ENCODE measurements at regions not wholly inside any gene's neighbourhood (a gene's known extent, or its start where the extent isn't known, plus 50 kb on each side); places are given as distances from the start of the nearest gene placed in this dataset.

DNA sequence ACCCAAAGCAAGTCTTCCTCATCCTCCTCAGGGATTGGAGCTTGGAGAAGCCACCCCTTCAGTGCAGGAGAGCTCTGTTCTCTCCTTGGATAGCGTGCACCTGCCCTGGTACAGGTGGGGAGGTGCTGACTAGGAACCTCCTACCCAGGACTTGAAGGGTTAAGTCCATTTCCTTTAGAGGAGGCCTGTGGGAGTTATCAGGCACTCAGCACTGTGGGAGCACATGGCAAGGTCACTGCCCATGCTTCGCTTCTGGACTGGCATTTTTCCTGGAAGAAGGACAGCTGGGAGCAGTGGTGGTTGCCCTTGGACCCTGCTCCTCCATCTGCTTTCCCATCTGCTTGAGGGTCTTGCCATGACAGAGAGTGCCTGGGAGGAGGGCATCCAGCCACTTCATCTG, 142.8 kb downstream of the CXCL12 start:
- peak; percentile 8 for DNase-seq (ENCODE audit: low spot score)

DNA sequence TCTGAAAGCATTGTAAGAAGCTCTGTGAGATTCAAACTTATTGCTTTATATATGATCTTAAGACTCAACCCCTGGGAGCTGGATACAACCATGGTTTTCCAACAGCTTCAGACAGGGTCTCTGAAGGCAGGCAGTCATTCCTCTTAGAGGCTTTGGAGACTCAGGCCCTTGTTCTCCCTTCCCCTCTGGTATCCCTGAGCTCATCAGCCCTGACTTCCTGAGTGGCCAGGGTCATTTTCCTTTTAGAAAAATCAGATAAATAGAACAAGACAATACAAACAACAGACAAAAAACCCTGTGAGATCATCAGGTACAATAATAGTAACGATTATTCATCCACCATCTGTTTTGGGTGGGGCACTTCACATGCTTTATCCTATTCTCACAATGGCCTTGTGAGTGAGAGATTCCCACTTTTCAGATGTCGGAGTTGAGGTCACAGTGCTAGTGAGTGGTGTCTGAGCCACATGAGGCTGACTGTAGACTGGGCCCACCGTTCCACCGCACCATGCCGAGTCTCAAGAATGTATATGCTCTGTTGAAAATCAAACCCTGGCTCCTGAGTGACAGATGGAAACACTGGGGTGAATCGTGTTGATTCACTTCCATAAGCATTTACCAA, 144.2 kb downstream of the CXCL12 start:
- no peak for DNase-seq (ENCODE audit: low spot score)

DNA sequence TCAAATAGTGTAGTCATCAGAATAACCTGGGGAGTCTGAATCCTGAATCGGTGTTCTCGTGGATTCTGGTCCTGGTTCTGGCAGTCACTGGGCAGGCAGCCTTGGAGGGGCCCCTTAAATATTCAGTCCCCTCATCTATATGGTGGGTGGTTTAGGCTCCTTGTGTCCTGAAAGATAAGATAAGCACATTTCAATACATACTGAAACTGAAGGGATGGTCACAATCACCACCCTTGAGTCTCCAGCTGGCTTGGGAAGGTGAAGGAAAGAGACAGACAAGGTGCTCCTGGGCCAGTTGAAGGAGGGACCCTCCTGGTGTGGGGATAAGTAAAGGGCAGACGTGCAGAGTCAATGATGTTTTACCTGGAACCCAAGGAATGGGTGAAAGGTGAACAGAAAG, 146.7 kb downstream of the CXCL12 start:
- DNase-seq (ENCODE audit: low spot score), result no peak

DNA sequence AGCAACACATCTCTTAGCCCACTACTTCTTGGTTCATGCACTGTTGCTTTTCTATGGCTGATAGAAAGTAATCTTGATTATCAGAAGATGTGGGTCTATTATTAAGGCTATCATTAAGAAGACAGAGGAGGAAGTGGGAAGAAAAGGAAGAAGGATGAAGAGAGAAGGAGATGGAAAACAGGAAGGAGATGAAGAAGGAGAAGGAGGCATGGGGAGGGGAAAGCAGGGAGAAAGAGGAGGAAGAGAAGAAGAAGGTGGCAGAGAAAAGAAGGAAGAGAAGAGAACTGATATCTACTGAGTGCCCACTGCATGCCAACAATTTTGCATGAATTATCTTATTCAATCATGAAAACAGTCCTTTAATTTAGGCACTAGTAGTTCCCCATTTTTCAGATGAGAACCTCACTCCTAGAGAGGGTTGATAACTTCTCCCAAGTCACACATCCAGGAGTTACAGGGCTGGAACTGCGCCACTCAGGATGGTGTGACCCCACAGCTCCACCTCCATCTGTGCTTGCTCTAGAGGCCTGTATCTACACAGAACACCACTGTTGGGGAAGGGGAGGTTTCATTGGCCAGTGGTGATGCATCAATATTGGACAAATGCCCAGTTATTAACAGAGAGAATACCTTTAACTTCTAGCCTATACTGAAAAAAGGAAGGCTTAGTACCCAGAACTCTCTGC, 147.4 kb downstream of the CXCL12 start:
- DNase-seq (ENCODE audit: low spot score), result no peak

DNA sequence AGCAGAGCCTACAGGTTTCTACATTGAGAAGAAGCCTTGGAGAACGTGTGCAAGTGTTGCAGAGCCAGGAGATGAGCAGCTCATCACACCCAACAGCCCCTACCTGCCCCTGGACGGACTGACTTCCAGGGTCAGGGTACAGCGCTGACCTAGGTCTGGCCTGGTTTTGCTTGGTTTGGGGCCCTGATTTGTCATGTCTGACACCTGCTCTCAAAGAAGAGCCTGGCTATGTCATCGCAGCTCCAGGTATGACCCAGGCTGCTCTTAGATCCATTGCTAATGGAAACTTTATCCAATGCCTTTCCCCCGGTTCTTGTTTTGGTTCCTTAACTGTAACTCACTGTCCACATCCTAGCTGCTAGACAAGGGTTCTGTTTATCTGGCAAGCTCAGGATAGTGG, 149.5 kb downstream of the CXCL12 start:
- no peak for DNase-seq (ENCODE audit: low spot score)

DNA sequence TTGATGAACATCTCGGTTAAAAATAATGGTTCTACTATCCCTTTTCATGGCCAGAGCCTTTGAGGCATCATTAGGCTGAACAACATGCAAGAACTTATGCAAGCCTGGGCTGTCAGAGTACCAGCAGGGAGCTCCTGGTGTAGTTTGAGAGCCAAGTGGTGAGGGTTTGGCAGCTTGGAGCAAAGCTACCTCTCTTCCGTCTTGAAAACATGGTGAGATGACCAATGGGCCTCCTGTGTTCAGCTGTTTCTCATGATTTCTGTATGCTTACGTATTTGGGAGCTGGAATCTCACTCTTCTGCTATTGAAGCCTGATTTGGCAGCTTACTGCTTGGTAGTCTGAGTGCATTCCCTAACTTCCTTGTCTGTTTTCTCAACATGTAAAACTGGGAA, 150.4 kb downstream of the CXCL12 start:
- no peak for DNase-seq (ENCODE audit: low spot score)

DNA sequence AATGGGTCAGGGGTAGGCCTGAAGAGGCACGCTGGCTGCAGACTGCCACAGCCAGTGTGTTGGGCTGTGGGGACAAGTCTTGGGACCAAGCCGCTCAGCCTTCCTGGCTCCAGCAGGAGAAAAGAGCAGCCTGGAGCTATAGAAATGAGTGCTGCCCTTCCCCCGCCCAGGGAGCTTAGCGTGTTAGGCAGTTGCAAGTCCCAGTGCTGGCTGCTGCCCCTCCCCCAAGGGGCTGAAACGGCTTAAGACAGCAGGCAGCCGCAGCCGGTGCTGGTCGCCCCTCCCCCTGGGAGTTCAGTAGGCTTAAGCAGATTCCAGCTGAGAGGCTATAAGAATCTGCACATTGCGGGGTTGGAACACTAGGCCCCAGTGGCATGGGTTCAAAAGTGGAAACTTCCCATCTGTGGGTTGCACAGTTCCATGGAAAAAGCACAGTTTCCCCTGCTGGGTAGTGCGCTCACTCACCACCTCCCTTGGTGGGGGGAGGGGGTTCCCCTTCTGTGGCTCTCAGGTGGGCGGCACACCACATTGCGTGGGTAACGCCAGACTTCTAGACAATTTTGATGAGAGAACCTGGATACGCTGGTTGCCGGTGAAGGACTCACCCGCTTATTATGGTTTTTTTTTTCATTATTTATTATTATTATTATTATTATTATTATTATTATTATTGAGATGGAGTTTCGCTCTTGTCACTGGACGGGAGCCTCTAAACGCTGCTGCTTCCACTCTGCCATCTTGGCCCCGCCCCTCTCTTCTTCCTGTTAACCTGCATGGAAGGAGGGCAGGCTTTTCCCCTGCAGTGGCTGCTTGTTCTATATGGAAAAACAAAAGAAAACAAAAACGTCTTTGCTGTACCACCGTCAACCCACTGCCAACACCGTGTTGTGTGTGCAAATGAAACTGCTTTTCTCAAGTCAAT, 151.1 kb downstream of the CXCL12 start:
- peak; percentile 58 for DNase-seq (ENCODE audit: low spot score)

DNA sequence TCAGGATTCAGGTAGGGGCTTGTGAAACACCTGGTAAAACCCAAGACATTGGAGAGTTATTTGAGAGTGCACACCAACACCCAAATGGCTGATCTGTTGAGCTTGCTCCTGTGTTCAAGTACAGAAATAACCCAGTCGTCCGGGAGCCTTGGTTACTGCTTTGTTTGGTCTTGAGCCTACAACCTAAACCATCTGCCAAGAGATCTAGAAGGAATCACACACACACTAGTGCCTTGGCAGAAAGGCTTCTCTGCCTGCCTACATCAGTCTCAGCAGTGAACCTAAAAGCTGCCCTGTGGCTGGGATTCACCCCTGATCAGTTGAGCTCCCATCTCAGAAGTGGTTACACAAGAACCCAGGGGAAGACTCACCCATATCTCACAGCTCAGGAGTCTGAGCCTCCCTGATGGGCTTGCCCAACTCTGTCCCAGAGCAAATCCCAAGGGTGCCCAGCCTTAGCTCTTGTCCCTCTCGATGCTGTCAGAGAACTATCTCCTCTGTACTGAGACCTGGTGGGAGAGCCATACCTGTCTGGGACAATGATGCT, 167.6 kb downstream of the CXCL12 start:
- DNase-seq (ENCODE audit: low spot score), result no peak

DNA sequence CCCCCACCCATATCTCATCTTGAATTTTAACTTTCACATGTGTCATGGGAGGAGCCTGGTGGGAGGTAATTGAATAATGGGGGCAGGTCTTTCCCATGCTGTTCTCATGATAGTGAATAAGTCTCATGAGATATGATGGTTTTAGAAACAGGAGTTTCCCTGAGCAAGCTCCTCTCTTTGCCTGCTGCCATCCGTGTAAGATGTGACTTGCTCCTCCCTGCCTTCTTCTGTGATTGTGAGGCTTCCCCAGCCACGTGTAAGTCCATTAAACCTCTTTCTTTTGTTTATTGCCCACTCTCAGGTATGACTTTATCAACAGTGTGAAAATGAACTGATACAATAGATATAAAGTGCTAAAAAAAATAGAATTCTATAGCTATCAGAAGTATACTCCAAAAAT, 168.8 kb downstream of the CXCL12 start:
- no peak for DNase-seq (ENCODE audit: low spot score)

DNA sequence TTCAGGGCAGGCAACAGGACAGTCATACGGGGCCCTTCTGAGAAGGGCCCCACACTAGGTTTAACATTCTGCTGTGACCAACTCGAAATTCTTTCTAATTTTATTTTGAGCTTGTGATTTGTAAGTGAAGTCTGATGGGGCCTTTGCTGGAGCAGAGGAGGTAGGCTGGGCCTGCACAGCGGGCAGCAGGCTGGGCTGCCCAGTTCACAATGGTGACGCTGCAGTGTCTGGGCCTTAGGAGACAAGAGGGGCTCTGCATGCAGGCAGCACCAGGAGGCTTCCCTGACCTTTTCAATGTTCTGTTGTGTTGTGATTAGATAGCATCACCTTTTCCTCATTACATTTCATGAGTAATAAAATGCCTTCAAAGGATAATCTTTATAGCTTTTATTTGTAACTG, 175.1 kb downstream of the CXCL12 start:
- no peak for DNase-seq (ENCODE audit: low spot score)

DNA sequence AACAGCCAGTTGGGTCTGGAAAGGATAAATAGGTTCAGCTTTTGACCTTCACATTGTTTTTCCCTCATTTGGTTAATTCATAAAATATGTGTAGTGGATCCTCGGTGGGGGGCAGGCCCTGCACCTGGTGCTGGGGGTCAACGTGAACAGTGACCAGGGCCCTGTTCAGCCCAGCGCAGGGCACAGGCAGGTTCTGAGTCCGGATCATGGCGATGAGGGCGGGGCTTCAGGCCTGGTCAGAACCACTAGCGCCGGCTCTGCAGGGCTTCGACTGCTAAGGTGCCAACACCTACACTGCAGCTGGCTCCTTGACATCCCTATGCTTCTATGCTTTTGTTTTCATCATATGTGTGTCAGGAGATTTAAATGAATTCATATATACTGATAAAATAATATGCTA, 177.7 kb downstream of the CXCL12 start:
- no peak for DNase-seq (ENCODE audit: low spot score)

DNA sequence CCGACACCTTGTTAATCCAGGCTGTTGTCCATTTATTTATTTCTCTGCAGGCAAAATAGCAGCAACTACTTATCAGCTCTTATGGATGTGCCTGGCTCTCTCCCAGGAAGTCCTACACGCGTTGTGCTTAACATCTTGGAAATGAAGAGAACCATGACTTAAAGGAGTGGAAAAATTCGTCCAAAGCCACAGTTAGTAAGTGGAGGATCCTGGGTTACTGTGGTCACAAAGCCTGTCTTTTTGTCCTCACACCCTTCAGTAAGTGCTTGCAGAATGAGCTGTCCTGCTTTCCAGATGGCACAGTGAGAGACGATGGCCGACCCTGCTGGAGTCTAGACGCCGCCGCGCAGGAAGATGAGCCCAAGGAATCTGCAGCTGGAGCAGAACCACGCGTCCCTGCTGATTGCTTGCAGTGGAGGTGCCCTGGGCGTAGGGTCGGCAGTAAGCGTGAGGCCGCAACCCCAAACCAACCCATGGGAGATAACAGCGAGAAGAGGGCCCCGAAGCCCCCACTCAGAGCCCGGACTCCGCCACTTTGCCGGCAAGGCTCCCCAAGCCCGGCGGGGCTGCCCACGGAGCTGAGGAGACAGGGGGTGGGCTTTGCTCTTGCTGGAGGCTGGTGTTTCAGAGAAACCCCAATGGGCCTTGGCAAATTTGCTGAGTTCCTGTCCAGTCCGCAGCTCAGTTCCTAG, 178.6 kb downstream of the CXCL12 start:
- DNase-seq (ENCODE audit: low spot score), result no peak

DNA sequence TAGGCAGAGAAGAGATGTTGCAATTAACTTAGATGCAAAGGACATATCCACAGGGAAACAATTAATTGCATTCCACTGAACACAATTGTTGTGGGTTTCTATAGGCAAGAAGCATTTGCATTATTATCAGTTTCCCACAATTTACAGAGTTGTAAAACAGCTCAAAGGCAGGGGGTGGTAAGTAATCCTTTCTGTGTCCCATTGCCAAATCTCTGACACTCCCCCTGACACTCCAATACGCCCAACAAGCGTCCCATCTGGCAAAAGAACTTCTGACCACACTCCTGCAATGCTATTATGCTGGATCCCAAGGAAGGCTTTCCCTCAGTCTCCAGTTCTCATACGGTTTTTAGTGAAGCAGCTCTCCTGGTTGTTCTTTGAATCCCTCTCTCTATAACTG, 179.8 kb downstream of the CXCL12 start:
- DNase-seq (ENCODE audit: low spot score), result no peak

DNA sequence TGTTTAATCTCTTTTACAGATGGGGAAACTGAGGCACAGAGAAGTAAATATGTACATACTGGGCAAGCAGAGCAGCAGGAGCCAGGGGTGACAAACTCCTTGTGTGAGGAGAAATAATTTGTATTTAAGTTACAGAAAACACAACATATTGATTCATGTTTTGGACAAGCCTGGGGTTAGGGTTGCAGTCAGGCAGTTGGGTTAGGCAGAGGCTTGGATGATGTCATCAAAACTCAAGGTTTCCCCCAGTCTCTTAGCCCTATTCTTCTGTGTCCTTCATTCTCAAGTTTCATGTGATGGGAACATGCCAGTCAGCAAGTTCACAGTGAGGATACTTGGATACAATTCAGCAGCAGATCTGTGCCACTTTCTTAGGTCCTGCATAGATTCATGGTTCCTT, 181.4 kb downstream of the CXCL12 start:
- DNase-seq (ENCODE audit: low spot score), result no peak

DNA sequence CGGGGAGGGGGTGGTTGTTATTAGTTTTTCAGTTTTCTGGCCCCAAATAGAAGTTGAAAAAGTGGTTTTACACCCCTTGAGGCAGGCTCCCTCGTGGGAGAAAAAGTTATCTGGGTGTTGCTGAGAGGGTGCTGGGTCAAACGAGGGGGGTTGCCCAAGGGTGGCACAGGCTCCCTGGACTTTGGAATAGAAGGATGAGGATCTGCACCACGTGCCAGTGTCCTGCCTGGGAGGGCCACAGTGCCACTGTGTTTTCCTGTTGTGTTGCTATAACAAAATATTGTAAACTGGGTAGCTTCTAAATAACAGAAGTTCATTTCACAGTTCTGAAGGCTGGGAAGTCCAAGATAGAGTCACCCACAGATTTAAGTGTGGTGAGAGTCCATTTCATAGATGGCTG, 181.9 kb downstream of the CXCL12 start:
- no peak for DNase-seq (ENCODE audit: low spot score)

DNA sequence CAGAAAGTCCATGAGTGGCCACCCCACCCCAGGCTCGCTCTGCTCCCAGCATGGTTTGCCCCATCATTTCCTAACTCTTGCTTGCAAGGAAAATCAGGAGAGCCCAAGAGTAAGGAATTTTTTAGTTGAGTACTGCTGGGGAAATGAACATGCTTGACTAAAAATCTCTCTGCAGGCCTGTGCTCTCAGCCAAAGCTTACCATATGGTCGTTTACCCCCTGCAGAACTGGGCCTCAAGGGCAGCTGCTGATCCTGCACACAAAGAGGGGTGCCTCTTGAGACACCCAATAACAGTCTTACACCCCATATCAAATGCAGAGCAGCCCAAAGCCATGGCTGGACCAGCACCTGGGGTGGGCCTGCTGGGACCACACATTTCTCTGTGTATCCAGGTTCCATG, 183.2 kb downstream of the CXCL12 start:
- no peak for DNase-seq (ENCODE audit: low spot score)

DNA sequence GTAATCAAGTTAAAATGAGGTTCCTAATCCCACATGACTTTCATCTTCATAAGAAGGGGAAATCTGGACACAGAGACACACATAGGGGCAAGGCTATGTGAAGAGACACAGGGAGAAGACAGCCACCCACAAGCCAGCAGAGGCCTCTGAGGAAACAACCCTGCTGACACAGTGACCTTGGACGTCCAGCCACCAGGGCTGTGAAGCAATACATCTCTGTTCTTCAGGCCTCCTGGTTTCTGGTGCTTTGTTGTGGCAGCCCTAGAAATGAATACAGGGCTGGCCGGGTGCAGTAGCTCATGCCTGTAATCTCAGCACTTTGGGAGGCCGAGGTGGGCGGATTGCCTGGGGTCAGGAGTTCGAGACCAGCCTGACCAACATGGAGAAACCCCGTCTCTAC, 183.9 kb downstream of the CXCL12 start:
- no peak for DNase-seq (ENCODE audit: low spot score)

DNA sequence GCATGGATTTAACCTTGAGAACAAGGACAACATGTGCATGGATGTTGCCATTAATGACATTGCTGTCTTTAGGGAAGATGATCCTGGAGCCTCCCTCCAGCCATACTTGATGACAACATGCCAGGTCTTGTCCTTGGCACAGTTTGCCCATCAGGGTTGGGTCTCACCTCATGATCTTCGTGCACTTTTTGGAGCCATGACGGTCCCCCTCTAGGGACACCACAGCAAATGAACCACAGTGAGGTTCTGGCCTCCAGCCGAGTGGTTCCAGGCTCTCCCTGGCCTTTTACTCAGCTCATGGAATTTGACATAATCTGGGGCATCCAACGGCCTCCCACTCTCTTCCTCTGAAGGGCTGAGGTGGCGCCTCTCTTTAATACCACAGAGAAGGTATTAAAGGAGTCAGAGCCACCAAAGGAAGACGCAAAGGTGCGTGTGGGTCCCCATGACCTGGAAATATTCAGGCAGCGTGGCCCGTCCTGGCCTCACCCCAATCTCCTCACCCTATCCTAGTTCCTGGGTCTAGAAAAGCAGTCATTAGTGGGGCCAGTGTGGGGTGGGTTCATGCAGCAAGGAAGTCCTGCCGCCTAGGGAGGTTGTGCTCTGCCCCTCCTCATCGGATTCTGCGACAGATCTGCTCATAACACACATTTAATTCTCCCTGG, 184.8 kb downstream of the CXCL12 start:
- DNase-seq (ENCODE audit: low spot score), result no peak

DNA sequence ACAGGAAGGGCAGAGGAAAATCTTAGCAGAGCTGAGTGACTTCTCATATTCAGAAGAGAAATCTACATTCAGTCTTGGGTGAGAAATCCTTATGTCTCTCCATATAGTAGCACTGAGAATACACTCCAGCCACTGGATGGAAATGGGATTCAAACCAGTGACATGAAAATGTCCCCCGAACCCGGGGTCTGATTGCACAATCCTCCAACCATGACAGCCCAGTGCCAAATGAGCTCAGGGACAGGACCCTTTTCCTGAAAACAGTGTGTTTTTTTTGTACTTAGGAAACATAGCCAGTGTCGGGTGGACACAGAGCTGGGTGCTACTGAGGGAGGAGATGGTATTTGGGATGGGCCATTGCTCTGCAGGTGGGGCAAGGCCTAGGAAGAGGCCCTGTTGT, 185.6 kb downstream of the CXCL12 start:
- DNase-seq (ENCODE audit: low spot score), result no peak

DNA sequence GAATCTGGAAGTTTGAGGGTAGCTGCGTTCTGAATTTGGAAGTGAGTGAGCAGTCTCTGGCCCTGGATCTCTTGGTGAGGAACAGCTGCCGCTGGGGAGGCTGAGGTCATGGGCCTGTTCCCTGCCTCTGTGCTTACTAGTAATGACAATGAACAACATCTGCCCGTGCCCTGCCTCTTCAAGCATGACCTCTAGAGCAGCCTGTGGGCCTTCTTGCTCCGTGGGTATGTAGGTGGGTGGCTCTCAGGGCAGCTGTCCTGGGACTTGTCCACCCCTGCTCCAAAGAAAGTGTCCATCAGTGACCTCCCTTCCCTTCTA, 186.2 kb downstream of the CXCL12 start:
- no peak for DNase-seq (ENCODE audit: low spot score)

DNA sequence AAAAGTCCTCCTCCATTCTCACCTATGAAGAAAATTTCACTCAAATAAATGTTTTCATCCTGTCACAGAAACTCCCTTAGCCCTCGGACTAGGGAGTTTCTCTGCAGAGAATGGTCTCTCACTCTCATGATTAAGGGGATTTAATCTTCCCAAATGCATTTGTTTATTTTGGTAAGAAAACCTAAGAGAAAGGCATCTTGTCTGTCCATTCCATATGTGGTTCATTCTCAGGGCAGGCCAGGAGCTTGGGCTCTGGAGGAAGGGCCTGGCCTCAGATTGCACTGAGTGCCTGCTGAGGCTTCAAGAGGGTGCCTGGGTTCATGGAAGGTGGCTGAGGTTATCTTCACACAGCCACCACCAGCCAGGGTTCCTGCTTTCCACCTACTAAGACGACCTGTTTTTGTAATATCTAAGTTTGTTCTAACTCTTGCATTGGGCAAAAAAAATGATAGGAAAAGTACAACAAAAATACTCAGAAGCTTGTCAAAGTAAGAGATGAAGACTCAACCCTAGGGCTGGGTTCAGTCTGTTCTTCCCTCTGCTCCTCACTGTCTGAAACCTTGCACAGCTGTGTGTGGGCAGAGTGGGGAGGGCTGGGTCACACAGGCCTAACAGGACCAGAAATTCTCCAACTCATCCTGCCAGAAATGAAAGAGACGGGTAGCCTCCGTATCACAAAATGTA, 186.7 kb downstream of the CXCL12 start:
- no peak for DNase-seq (ENCODE audit: low spot score)
